Activated CD8-positive, alpha-beta memory T cell treated with anti-CD3 and anti-CD28 coated beads, Interleukin-2, amount 50 U/mL, for 48 hours (primary cell): ENCODE measurements at regions not wholly inside any gene's neighbourhood (a gene's known extent, or its start where the extent isn't known, plus 50 kb on each side); places are given as distances from the start of the nearest gene placed in this dataset.
A peak's percentile ranks its signal among the peaks of the same experiment; 100 is the strongest.
"Not testable (repeated sequence)": the region's sequence is repeated elsewhere in the genome, so short reads cannot be mapped to it uniquely, and the experiment has no call there.

Source experiments
- DNase-seq: peaks from one replicate; pipeline ENCODE4 v3.0.0-alpha.2; 2020

- DNase-seq, result peak; percentile 89
Measured at GRCh38 chr1:121519042-121519755, 334.4 kb downstream of the SRGAP2C start.

GRCh38 chr1:121519756-121520286 is 335.0 kb downstream of the SRGAP2C start:
- DNase-seq, result peak; percentile 53

- DNase-seq, result no peak
Measured at GRCh38 chr1:121522061-121522759, 337.4 kb downstream of the SRGAP2C start.

- DNase-seq, result not testable (repeated sequence)
Measured at GRCh38 chr1:121523112-121523511, 338.3 kb downstream of the SRGAP2C start.

- no peak for DNase-seq
Measured at GRCh38 chr1:121525355-121525754, 340.6 kb downstream of the SRGAP2C start.

- DNase-seq, result not testable (repeated sequence)
Measured at GRCh38 chr1:121528958-121529357, 344.2 kb downstream of the SRGAP2C start.

- not testable (repeated sequence) for DNase-seq
Measured at GRCh38 chr1:121530026-121530425, 345.3 kb downstream of the SRGAP2C start.

- not testable (repeated sequence) for DNase-seq
Measured at GRCh38 chr1:121531747-121532146, 347.0 kb downstream of the SRGAP2C start.

GRCh38 chr1:121538148-121538547 is 353.4 kb downstream of the SRGAP2C start:
- DNase-seq, result not testable (repeated sequence)

- no peak for DNase-seq
Measured at GRCh38 chr1:121538943-121539575, 354.3 kb downstream of the SRGAP2C start.

- DNase-seq, result not testable (repeated sequence)
Measured at GRCh38 chr1:121543988-121544387, 359.2 kb downstream of the SRGAP2C start.

- DNase-seq, result no peak
Measured at GRCh38 chr1:121544500-121544899, 359.7 kb downstream of the SRGAP2C start.

- not testable (repeated sequence) for DNase-seq
Measured at GRCh38 chr1:121545899-121546298, 361.1 kb downstream of the SRGAP2C start.

- DNase-seq, result no peak
Measured at GRCh38 chr1:121546830-121547591, 362.2 kb downstream of the SRGAP2C start.

GRCh38 chr1:121547726-121548125 is 363.0 kb downstream of the SRGAP2C start:
- DNase-seq, result not testable (repeated sequence)

- not testable (repeated sequence) for DNase-seq
Measured at GRCh38 chr1:121550817-121551216, 366.0 kb downstream of the SRGAP2C start.

- DNase-seq, result not testable (repeated sequence)
Measured at GRCh38 chr1:121551491-121551890, 366.7 kb downstream of the SRGAP2C start.

- DNase-seq, result not testable (repeated sequence)
Measured at GRCh38 chr1:121556560-121556959, 371.8 kb downstream of the SRGAP2C start.

GRCh38 chr1:121558034-121558433 is 373.3 kb downstream of the SRGAP2C start:
- DNase-seq, result not testable (repeated sequence)

GRCh38 chr1:121558514-121558913 is 373.7 kb downstream of the SRGAP2C start:
- DNase-seq, result no peak

- no peak for DNase-seq
Measured at GRCh38 chr1:121566346-121566745, 381.6 kb downstream of the SRGAP2C start.

- DNase-seq, result no peak
Measured at GRCh38 chr1:121569428-121569827, 384.7 kb downstream of the SRGAP2C start.
